ENCODE measurements at regions not wholly inside any gene's neighbourhood (a gene's known extent, or its start where the extent isn't known, plus 50 kb on each side); places are given as distances from the start of the nearest gene placed in this dataset.

DNA sequence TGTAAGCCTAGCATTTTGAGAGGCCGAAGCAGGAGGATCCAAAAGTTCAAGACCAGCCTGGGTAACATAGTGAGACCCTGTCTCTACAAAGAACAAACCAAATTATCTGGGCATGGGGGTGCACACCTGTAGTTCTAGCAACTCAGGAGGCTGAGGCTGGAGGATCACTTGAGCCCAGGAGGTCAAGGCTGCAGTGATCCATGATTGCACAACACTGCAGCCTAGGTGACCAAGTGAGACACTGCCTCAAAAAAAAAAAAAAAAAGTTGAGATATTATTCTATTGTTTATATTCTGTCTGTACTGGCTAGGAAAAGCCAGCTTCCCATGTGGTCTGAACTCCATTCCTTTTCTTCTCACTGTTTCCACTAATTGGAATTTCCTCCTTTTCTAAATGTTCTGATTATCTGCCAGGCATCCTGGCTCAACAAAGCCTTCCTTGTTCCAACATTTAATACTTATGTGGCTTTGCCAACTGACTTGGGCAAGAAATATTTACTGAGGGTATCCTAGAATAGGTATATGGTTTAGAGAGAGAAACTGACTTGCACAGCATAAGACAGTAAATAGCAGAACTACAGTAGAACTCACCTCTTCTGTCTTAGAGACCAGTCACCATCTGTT, 175.2 kb upstream of the ADAMTS3 start:
- Histone ChIP-seq H3K9ac (ENCODE audit: insufficient read depth, low read length, poor library complexity, severe bottlenecking) (no peak overlapping the region), H3K9me3 (replicated peaks in 1 of 2; ENCODE audit: control insufficient read depth in 1 of 2, insufficient read depth in 1 of 2, low read length in 2 of 2) (peaks cover 3 to 6% of the 10 kb centered on the region in 2 donors), H3K4me2 (replicated peaks; ENCODE audit: extremely low read depth, low read length, poor library complexity, severe bottlenecking) (no peak overlapping the region), H4K20me1 (ENCODE audit: insufficient read depth, low read length) (no peaks in the 10 kb centered on the region), H3K27me3 (ENCODE audit: control insufficient read depth in 2 of 2, insufficient read depth in 2 of 2, low read length in 2 of 2) (no peaks in the 10 kb centered on the region), H3K79me2 (ENCODE audit: insufficient read depth, low read length) (no peaks in the 10 kb centered on the region), H3K4me1 (ENCODE audit: control insufficient read depth in 1 of 2, insufficient read depth in 2 of 2, low read length in 2 of 2) (no peaks in the 10 kb centered on the region), H3K27ac (ENCODE audit: low read depth in 1 of 2, low read length in 2 of 2) (no peak overlapping the region), H3K4me3 (replicated peaks in 1 of 3; ENCODE audit: low read depth in 2 of 3, low read length in 3 of 3) (no peak overlapping the region), H2AFZ (ENCODE audit: insufficient read depth, low read depth, low read length, poor library complexity, severe bottlenecking) (no peak overlapping the region), H3K36me3 (replicated peaks in 1 of 2; ENCODE audit: control insufficient read depth in 1 of 2, insufficient read depth in 2 of 2, low read length in 2 of 2) (no peaks in the 10 kb centered on the region)
- WGBS (ENCODE audit: insufficient coverage) = no CpG with 5 or more reads among the region's 1 CpG
- TF ChIP-seq, protein P1, sequence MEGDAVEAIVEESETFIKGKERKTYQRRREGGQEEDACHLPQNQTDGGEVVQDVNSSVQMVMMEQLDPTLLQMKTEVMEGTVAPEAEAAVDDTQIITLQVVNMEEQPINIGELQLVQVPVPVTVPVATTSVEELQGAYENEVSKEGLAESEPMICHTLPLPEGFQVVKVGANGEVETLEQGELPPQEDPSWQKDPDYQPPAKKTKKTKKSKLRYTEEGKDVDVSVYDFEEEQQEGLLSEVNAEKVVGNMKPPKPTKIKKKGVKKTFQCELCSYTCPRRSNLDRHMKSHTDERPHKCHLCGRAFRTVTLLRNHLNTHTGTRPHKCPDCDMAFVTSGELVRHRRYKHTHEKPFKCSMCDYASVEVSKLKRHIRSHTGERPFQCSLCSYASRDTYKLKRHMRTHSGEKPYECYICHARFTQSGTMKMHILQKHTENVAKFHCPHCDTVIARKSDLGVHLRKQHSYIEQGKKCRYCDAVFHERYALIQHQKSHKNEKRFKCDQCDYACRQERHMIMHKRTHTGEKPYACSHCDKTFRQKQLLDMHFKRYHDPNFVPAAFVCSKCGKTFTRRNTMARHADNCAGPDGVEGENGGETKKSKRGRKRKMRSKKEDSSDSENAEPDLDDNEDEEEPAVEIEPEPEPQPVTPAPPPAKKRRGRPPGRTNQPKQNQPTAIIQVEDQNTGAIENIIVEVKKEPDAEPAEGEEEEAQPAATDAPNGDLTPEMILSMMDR (IDR thresholded peaks at IDR 0.05) = no peak
- intact Hi-C loops (cut with micrococcal nuclease) = no loop called here
- Mint-ChIP-seq H3K27ac (no peak overlapping the region), H3K4me3 (no peak overlapping the region), H3K36me3 (no peaks in the 10 kb centered on the region), H3K4me1 (no peaks in the 10 kb centered on the region), H3K27me3 (ENCODE audit: low read depth in 3 of 3) (peaks cover 0 to 2% (median 0%) of the 10 kb centered on the region in 3 donors), H3K9me3 (peaks cover 1 to 11% (median 5%) of the 10 kb centered on the region in 7 donors)
- DNase-seq = no peak

GRCh38 chr4:72743078-72743477, 174.1 kb upstream of the ADAMTS3 start:
- Histone ChIP-seq H3K4me1 (ENCODE audit: control insufficient read depth in 1 of 2, insufficient read depth in 2 of 2, low read length in 2 of 2) (no peaks in the 10 kb centered on the region), H4K20me1 (ENCODE audit: insufficient read depth, low read length) (no peaks in the 10 kb centered on the region), H3K36me3 (replicated peaks in 1 of 2; ENCODE audit: control insufficient read depth in 1 of 2, insufficient read depth in 2 of 2, low read length in 2 of 2) (no peaks in the 10 kb centered on the region), H2AFZ (ENCODE audit: insufficient read depth, low read depth, low read length, poor library complexity, severe bottlenecking) (no peak overlapping the region), H3K27me3 (ENCODE audit: control insufficient read depth in 2 of 2, insufficient read depth in 2 of 2, low read length in 2 of 2) (no peaks in the 10 kb centered on the region), H3K4me3 (replicated peaks in 1 of 3; ENCODE audit: low read depth in 2 of 3, low read length in 3 of 3) (no peak overlapping the region), H3K4me2 (replicated peaks; ENCODE audit: extremely low read depth, low read length, poor library complexity, severe bottlenecking) (no peak overlapping the region), H3K9me3 (replicated peaks in 1 of 2; ENCODE audit: control insufficient read depth in 1 of 2, insufficient read depth in 1 of 2, low read length in 2 of 2) (peaks cover 0 to 4% of the 10 kb centered on the region in 2 donors), H3K9ac (ENCODE audit: insufficient read depth, low read length, poor library complexity, severe bottlenecking) (no peak overlapping the region), H3K27ac (ENCODE audit: low read depth in 1 of 2, low read length in 2 of 2) (no peak overlapping the region), H3K79me2 (ENCODE audit: insufficient read depth, low read length) (no peaks in the 10 kb centered on the region)
- Mint-ChIP-seq H3K27me3 (ENCODE audit: low read depth in 3 of 3) (peaks cover 0 to 2% (median 0%) of the 10 kb centered on the region in 3 donors), H3K4me1 (no peaks in the 10 kb centered on the region), H3K27ac (no peak overlapping the region), H3K9me3 (peaks cover under 1 to 14% (median 3%) of the 10 kb centered on the region in 7 donors), H3K36me3 (no peaks in the 10 kb centered on the region), H3K4me3 (no peak overlapping the region)
- 83% methylated on average over 1 of the region's 2 CpGs for WGBS (ENCODE audit: insufficient coverage)
- intact Hi-C loops (cut with micrococcal nuclease) = no loop called here
- TF ChIP-seq, protein P1 (IDR thresholded peaks at IDR 0.05) = no peak
- no peak for DNase-seq
